ENCODE measurements at regions not wholly inside any gene's neighbourhood (a gene's known extent, or its start where the extent isn't known, plus 50 kb on each side); places are given as distances from the start of the nearest gene placed in this dataset.
"Not testable (repeated sequence)": the region's sequence is repeated elsewhere in the genome, so short reads cannot be mapped to it uniquely, and the experiment has no call there.

DNA sequence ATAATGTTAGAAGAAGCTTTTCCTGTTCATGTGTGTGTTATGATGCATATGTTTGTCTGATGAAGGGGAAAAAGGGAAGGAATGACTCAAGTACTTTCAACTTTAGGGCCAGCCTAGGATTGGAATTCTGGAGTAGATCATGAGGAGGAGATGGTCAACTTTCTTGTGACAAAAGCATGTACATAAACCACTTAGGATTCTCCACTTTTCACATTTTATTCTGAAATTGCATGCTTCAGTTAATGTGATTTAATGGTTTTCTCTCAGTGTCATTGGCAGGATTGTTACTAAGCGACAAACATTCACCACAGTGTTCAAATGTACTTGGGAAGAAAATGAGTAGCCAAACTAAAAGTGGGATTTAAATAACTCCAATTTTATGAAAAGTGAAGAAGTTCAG, 80.1 kb downstream of the UTRN start:
- DNase-seq (ENCODE audit: low spot score), result no peak
- Mint-ChIP-seq H3K27me3 (no peaks in the 10 kb centered on the region), H3K4me1 (ENCODE audit: low read depth in 2 of 2) (peaks cover 66% of the 10 kb centered on the region in 2 donors), H3K36me3 (no peaks in the 10 kb centered on the region), H3K27ac (peak overlapping the region; percentile 71 to 93), H3K9me3 (no peaks in the 10 kb centered on the region), H3K4me3 (peak overlapping the region; percentile 11)
- ATAC-seq, result no peak

GRCh38 chr6:144369696-144370095, 84.6 kb downstream of the UTRN start:
- ATAC-seq, H3K36me3 Mint-ChIP-seq: not testable (repeated sequence)
- peak overlapping the region in 1 of 2 donors; percentile 67 for H3K27ac Mint-ChIP-seq

DNA sequence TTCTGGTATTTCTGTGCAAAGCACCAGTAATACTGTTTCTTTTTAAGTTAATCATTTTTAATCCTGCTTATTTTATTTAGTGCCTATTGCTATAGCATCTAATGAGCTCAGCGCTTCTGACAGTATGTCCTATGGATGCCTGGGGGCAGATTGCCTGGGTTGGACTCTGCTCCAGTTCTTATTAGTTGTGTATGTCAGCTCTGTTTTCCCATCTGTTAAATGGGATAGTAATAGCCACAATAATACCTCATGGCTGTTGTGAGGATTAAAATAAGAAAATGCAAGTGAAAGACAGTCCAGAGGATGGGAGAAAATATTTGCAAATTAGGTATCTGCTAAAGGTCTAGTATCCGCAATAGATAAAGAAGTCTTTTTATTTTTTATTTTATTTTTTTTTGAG, 87.0 kb downstream of the UTRN start:
- H3K4me1 Mint-ChIP-seq (ENCODE audit: low read depth in 2 of 2), result peaks cover 40 to 45% of the 10 kb centered on the region in 2 donors
- ATAC-seq (no peak), DNase-seq (ENCODE audit: low spot score) (no peak)
- H3K9me3 Mint-ChIP-seq, result no peaks in the 10 kb centered on the region
- H3K4me3 Mint-ChIP-seq, result no peak overlapping the region
- H3K27me3 Mint-ChIP-seq, result no peaks in the 10 kb centered on the region
- no peak overlapping the region for H3K27ac Mint-ChIP-seq
- H3K36me3 Mint-ChIP-seq, result peaks cover 4% of the 10 kb centered on the region

More at GRCh38 chr6:144369696-144370095, 84.6 kb downstream of the UTRN start:
- DNase-seq (ENCODE audit: low spot score); H3K9me3 Mint-ChIP-seq; H3K4me3 Mint-ChIP-seq; H3K27me3 Mint-ChIP-seq: not testable (repeated sequence)
- H3K4me1 Mint-ChIP-seq (ENCODE audit: low read depth in 2 of 2), result peaks cover 49 to 50% of the 10 kb centered on the region in 2 donors

- no peaks in the 10 kb centered on the region for H3K27me3 Mint-ChIP-seq
- peaks cover 4% of the 10 kb centered on the region for H3K36me3 Mint-ChIP-seq
- no peak overlapping the region for H3K4me3 Mint-ChIP-seq
- H3K4me1 Mint-ChIP-seq (ENCODE audit: low read depth in 2 of 2), result peaks cover 48 to 51% of the 10 kb centered on the region in 2 donors
- no peaks in the 10 kb centered on the region for H3K9me3 Mint-ChIP-seq
- ATAC-seq (no peak), DNase-seq (ENCODE audit: low spot score) (no peak)
- H3K27ac Mint-ChIP-seq, result peak overlapping the region in 1 of 2 donors; percentile 41
These were observed 87.8 kb downstream of the UTRN start for GRCh38 chr6:144372611-144373594.

GRCh38 chr6:144374525-144374924, 89.4 kb downstream of the UTRN start:
- not testable (repeated sequence) for H3K9me3 Mint-ChIP-seq
- H3K4me1 Mint-ChIP-seq (ENCODE audit: low read depth in 2 of 2), result peaks cover 60 to 64% of the 10 kb centered on the region in 2 donors

GRCh38 chr6:144377586-144378210, 92.6 kb downstream of the UTRN start:
- Mint-ChIP-seq H3K9me3 (peaks cover 16% of the 10 kb centered on the region), H3K4me3 (no peak overlapping the region), H3K36me3 (peaks cover 26% of the 10 kb centered on the region), H3K4me1 (ENCODE audit: low read depth in 2 of 2) (peaks cover 50 to 51% of the 10 kb centered on the region in 2 donors), H3K27me3 (no peaks in the 10 kb centered on the region), H3K27ac (peak overlapping the region in 1 of 2 donors; percentile 54)
- ATAC-seq (peak; percentile 61), DNase-seq (ENCODE audit: low spot score) (no peak)

More at GRCh38 chr6:144374525-144374924, 89.4 kb downstream of the UTRN start:
- not testable (repeated sequence) for H3K4me3 Mint-ChIP-seq; ATAC-seq; DNase-seq (ENCODE audit: low spot score); H3K27me3 Mint-ChIP-seq; H3K27ac Mint-ChIP-seq
- peaks cover 11% of the 10 kb centered on the region for H3K36me3 Mint-ChIP-seq

GRCh38 chr6:144378437-144378836, 93.3 kb downstream of the UTRN start:
- peak overlapping the region; percentile 41 for H3K4me3 Mint-ChIP-seq
- no peaks in the 10 kb centered on the region for H3K27me3 Mint-ChIP-seq
- peaks cover 43 to 51% of the 10 kb centered on the region in 2 donors for H3K4me1 Mint-ChIP-seq (ENCODE audit: low read depth in 2 of 2)
- DNase-seq (ENCODE audit: low spot score), result no peak
- H3K36me3 Mint-ChIP-seq, result peaks cover 22% of the 10 kb centered on the region
- ATAC-seq, result peak; percentile 57 to 64
- H3K27ac Mint-ChIP-seq, result peak overlapping the region; percentile 33 to 54
- peaks cover 16% of the 10 kb centered on the region for H3K9me3 Mint-ChIP-seq

DNA sequence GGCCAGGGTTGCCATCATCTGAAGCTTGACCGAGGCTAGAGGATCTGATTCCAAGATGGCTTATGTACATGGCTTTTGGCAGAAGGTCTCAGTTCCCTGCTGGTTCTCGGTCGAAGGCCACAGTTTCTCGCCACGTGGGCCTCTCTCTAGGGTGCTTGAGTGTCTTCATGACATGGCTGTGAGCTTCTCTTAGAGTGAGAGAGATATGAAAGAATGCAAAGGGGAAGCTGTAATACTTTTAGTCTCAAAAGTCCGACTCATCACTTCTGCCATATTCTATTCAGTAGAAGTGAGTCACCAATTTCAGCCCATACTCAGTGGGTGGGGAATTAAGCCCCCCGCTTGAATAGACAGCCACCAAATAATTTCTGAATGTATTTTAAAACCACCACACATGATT, 94.2 kb downstream of the UTRN start:
- DNase-seq (ENCODE audit: low spot score) (no peak), ATAC-seq (no peak)
- Mint-ChIP-seq H3K4me1 (ENCODE audit: low read depth in 2 of 2) (peaks cover 42 to 54% of the 10 kb centered on the region in 2 donors), H3K36me3 (peaks cover 23% of the 10 kb centered on the region), H3K9me3 (peaks cover 18% of the 10 kb centered on the region), H3K27me3 (no peaks in the 10 kb centered on the region), H3K27ac (peak overlapping the region; percentile 2 to 17), H3K4me3 (peak overlapping the region; percentile 50)

DNA sequence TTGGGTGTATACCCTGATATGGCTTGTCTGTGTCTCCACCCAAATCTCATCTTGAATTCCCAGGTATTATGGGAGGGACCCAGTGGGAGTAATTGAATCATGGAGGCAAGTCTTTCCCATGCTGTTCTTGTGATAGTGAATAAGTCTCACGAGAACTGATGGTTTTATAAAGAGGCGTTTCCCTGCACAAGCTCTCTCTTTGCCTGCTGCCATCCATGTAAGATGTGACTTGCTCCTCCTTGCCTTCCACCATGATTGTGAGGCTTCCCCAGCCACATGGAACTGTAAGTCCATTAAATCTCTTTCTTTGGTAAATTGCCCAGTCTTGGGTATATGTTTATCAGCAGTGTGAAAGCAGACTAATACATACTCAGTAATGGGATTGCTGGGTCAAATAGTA, 96.4 kb downstream of the UTRN start:
- ATAC-seq; H3K4me3 Mint-ChIP-seq; DNase-seq (ENCODE audit: low spot score); H3K27me3 Mint-ChIP-seq: not testable (repeated sequence)
- H3K9me3 Mint-ChIP-seq, result peaks cover 23% of the 10 kb centered on the region
- H3K27ac Mint-ChIP-seq, result peak overlapping the region in 1 of 2 donors; percentile 22
- peaks cover 43 to 54% of the 10 kb centered on the region in 2 donors for H3K4me1 Mint-ChIP-seq (ENCODE audit: low read depth in 2 of 2)
- peaks cover 29% of the 10 kb centered on the region for H3K36me3 Mint-ChIP-seq

GRCh38 chr6:144383336-144383735, 98.2 kb downstream of the UTRN start:
- H3K4me1 Mint-ChIP-seq (ENCODE audit: low read depth in 2 of 2), result peaks cover 30 to 45% of the 10 kb centered on the region in 2 donors
- H3K27me3 Mint-ChIP-seq, result no peaks in the 10 kb centered on the region

DNA sequence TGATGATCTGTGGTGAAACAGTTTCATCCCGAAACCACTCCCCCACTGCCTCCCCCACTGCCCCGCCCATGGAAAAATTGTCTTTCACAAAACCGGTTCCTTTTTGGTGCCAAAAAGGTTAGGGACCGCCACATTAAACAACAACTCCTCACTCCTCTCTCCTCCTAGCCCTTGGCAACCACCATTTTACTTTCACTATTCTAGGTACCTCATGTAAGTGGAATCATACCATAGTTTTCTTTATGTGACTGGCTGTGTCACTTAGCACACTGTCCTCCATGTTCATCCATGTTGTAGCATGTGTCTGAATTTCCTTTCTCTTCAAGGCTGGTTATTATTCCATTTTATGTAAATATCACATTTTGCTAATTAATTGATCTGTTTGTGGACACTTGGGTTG, 99.3 kb downstream of the UTRN start:
- peak overlapping the region; percentile 17 for H3K4me3 Mint-ChIP-seq
- peaks cover 18% of the 10 kb centered on the region for H3K9me3 Mint-ChIP-seq

More at GRCh38 chr6:144383336-144383735, 98.2 kb downstream of the UTRN start:
- H3K9me3 Mint-ChIP-seq, result peaks cover 23% of the 10 kb centered on the region
- H3K27ac Mint-ChIP-seq, result no peak overlapping the region
- peaks cover 29% of the 10 kb centered on the region for H3K36me3 Mint-ChIP-seq
- H3K4me3 Mint-ChIP-seq, result no peak overlapping the region
- DNase-seq (ENCODE audit: low spot score) (no peak), ATAC-seq (no peak)

DNA sequence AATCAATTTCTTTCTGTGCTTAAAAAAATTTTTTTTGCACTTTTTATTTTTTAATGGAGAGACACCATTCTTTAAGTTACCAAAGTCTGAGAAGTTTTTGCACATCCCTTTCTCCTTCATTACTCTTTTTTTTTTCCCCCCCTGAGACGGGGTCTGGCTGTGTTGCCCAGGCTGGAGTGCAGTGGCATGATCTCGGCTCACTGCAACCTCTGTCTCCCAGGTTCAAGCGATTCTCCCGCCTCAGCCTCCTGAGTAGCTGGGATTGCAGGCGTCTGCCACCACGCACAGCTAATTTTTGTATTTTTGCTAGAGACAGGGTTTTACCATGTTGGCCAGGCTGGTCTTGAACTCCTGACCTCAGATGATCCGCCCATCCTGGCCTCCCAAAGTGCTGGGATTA, 104.3 kb downstream of the UTRN start:
- H3K4me1 Mint-ChIP-seq (ENCODE audit: low read depth in 2 of 2), result peaks cover 37 to 52% of the 10 kb centered on the region in 2 donors
- H3K9me3 Mint-ChIP-seq, result peaks cover 11% of the 10 kb centered on the region
- not testable (repeated sequence) for ATAC-seq; H3K27me3 Mint-ChIP-seq; H3K4me3 Mint-ChIP-seq; DNase-seq (ENCODE audit: low spot score)
- peaks cover 13% of the 10 kb centered on the region for H3K36me3 Mint-ChIP-seq
- H3K27ac Mint-ChIP-seq, result peak overlapping the region in 1 of 2 donors; percentile 1

More for the DNA sequence above, 99.3 kb downstream of the UTRN start:
- Mint-ChIP-seq H3K4me1 (ENCODE audit: low read depth in 2 of 2) (peaks cover 24 to 42% of the 10 kb centered on the region in 2 donors), H3K27ac (peak overlapping the region in 1 of 2 donors; percentile 8), H3K27me3 (no peaks in the 10 kb centered on the region), H3K36me3 (peaks cover 23% of the 10 kb centered on the region)
- no peak for DNase-seq (ENCODE audit: low spot score)
- no peak for ATAC-seq

GRCh38 chr6:144390202-144390601, 105.1 kb downstream of the UTRN start:
- Mint-ChIP-seq H3K27me3 (no peaks in the 10 kb centered on the region), H3K27ac (peak overlapping the region in 1 of 2 donors; percentile 1), H3K4me1 (ENCODE audit: low read depth in 2 of 2) (peaks cover 29 to 46% of the 10 kb centered on the region in 2 donors), H3K9me3 (peaks cover 7% of the 10 kb centered on the region), H3K4me3 (no peak overlapping the region), H3K36me3 (peaks cover 8% of the 10 kb centered on the region)
- DNase-seq (ENCODE audit: low spot score), result no peak
- ATAC-seq, result no peak

Measured in natural killer cell treated with Interleukin-12 subunit alpha and Interleukin-12 subunit beta and Interleukin-15 and Interleukin-18, amount 100 ng/mL, for 72 hours (primary cell).